Activated naive CD4-positive, alpha-beta T cell treated with Interleukin-2 at 50 U/mL for 16 hours (primary cell): ENCODE measurements at regions not wholly inside any gene's neighbourhood (a gene's known extent, or its start where the extent isn't known, plus 50 kb on each side); places are given as distances from the start of the nearest gene placed in this dataset.
"Not testable (repeated sequence)": the region's sequence is repeated elsewhere in the genome, so short reads cannot be mapped to it uniquely, and the experiment has no call there.

Source experiments
- DNase-seq: peaks from one replicate; pipeline ENCODE4 v3.0.0-alpha.2; 2020

GRCh38 chr22:47325249-47325648 is 562.8 kb downstream of the TBC1D22A start:
- no peak for DNase-seq

GRCh38 chr22:47324435-47324990 is 562.1 kb downstream of the TBC1D22A start:
- no peak for DNase-seq

GRCh38 chr22:47323518-47323917 is 561.1 kb downstream of the TBC1D22A start:
- DNase-seq, result no peak

- DNase-seq, result no peak
Measured at GRCh38 chr22:47322854-47323253, 560.4 kb downstream of the TBC1D22A start.

DNA sequence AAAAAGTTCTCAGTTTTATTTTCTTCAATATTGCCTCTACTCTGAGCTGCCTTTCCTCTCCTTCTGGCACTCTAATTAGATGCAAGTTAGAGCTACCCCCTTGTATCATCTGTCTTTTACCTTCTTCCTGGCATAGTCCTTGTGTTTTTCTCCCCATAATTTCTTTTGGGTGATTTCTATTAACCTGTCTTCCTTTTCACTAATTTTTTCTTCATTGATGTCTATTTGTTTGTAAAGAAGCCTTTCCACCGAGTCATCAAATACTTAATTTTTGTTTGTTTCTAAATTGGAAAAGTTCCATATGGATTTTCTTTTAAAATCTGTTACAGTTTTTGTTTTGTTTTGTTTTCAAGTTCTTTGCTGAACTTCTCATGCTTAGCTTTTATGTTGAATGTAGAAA is 558.1 kb downstream of the TBC1D22A start:
- DNase-seq, result no peak

DNA sequence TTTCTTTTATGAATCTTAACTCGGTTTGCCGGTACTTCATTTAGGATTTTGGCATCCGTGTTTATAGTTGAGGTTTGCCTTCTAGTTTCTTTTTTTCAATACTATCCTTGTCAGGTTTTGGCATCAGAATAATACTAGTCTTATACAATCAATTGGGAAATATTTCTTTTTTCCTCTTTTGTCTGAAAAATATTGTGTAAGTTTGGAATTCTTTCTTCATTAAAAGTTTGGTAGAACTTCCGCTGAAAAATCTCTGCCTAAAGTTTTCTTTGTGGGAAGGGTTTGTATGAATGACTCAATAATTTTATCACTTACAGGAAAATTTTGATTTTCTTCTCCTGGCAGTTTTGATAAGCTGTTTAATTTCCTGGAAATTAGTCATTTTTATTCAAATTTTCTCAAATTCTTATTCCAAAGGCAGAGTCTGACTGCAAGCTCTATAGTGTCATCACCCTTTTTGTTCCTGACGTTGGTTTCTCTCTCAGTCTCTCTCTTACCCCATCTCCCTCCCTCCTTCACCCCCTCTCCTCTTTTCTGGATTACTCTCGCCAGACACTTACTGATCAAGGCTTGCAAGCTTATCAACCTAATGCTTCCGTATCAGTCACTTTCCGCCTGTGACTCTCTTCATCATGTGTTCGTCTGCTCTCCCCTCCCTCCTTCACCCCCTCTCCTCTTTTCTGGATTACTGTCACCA is 555.7 kb downstream of the TBC1D22A start:
- DNase-seq, result no peak

GRCh38 chr22:47315862-47316419 is 553.5 kb downstream of the TBC1D22A start:
- DNase-seq, result no peak

DNA sequence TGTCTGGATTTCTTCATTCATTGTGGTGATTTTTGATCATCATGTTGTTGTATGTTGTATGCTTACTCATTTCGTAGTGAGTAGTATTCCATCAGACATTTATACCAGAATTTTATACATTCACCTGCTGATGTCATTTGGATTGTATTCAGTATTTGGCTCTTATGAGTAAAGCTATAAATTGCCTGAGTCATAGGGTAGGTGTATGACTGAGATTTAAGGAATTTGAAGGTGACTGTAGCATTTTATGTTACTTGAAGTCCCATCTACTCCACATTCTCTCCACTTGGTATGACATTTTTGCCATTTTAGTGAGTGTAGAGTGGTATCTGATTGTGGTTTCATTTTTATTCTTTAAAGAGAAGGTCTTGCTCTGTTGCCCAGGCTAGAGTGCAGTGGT is 548.2 kb downstream of the TBC1D22A start:
- no peak for DNase-seq

DNA sequence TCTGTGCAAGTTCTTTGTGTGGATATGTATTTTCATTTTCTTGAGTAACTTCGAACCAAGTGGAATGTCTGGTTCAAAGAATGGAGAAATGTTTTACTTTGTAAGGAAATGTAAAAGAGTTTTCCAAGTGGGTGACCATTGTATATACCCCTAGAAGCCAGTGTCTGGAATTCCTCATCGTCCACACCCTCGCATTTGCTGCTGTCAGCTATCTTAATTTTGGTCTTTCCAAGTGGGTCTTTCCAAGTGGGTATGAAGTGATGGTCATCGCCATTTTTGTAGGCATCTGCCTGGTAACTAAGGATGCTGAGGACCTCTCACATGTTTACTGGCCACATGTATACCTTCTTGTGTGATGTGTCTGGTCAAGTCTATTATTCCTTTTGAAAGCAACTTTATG is 547.5 kb downstream of the TBC1D22A start:
- no peak for DNase-seq

- no peak for DNase-seq
Measured at GRCh38 chr22:47309476-47309875, 547.0 kb downstream of the TBC1D22A start.

- DNase-seq, result no peak
Measured at GRCh38 chr22:47308886-47309285, 546.4 kb downstream of the TBC1D22A start.

DNA sequence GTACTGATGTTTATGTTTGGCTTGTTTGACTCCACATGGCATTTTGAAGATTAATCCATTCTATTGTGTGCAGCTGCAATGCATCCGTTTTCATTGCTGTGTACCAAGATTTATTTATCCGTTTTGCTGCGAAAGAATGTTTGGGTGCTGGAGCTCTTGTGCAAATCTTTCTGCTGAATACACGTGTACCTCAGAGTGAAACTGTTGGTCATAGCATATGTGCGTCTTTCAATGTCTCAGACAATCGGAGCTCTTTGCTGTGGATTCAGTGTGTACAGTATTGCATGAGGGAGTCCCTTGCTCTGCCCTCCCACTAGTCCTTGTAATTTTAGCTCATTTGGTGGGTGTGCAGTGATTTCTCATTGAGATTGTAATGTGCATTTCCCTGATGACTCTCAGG is 545.4 kb downstream of the TBC1D22A start:
- no peak for DNase-seq

DNA sequence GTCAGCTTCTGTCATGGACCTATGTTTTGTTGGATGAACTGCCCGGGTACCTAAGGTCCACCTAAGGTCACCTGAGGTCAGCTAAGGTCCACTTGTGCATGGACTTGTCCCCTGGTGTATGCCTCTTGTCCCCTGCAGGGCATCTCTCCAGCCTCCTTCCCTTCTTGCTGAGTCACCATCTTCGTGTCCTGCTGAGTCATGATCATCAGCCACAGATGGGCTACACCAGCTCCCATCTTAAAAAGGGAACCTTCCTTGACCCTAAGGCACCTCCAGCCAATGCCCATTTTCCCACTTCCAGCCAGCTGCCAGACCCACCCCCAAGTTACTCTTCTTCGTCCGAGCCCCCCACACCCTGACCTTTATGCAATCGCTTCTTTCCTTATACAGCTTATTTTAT is 544.9 kb downstream of the TBC1D22A start:
- DNase-seq, result no peak

DNA sequence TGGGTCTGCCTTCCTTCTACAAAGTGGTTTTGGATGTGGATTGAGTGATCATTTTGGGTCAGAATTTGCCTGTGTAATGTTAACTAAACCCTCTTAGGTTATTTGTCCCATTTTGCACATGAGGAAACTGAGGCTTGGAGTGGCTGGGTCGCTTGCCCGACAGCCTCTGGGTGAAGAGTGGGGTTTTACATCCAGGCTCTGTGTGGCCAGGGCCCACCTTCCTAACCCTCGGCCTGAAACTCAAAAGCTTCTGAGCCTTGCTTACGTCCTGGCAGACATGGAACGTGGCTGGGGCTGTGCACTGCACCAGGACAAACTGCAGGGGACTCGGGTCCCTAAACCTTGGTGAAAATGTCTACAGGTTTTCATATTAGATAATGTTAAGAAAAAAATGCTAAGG is 542.4 kb downstream of the TBC1D22A start:
- no peak for DNase-seq

- no peak for DNase-seq
Measured at GRCh38 chr22:47304191-47304831, 541.9 kb downstream of the TBC1D22A start.

- no peak for DNase-seq
Measured at GRCh38 chr22:47303161-47303890, 540.9 kb downstream of the TBC1D22A start.

- DNase-seq, result not testable (repeated sequence)
Measured at GRCh38 chr22:47302587-47302986, 540.1 kb downstream of the TBC1D22A start.

DNA sequence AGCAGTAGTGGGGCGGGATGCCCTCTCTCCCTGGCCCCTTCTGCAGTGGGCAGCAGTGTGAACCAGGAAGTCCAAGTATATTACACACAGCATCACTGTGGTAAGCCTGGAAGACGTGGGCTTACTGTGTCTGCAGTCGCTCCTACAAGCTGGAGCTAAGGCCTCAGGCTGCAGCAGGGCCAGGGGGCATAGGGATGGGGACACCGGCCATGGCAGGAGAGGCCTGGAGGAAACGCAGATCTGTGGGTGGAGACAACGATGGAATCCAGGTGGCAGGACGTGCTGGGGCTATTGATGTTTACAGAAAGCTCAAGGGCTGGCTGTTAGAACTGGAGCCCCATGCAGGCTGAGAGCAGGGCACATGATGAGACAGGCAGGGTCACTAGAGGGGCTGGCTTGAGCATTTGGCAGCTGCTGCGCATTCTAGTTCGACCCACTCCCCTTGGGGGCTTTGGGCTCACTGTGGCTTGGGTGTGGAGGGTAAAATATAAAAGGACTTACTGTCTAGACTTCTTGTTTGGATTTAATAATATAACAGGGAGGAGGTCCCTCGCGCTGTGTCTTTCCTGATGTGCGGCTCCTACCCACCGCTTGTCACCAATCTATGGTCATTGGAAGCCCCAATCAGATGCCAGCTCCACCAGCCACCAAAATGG is 539.5 kb downstream of the TBC1D22A start:
- no peak for DNase-seq

GRCh38 chr22:47300698-47301405 is 538.4 kb downstream of the TBC1D22A start:
- DNase-seq, result no peak

DNA sequence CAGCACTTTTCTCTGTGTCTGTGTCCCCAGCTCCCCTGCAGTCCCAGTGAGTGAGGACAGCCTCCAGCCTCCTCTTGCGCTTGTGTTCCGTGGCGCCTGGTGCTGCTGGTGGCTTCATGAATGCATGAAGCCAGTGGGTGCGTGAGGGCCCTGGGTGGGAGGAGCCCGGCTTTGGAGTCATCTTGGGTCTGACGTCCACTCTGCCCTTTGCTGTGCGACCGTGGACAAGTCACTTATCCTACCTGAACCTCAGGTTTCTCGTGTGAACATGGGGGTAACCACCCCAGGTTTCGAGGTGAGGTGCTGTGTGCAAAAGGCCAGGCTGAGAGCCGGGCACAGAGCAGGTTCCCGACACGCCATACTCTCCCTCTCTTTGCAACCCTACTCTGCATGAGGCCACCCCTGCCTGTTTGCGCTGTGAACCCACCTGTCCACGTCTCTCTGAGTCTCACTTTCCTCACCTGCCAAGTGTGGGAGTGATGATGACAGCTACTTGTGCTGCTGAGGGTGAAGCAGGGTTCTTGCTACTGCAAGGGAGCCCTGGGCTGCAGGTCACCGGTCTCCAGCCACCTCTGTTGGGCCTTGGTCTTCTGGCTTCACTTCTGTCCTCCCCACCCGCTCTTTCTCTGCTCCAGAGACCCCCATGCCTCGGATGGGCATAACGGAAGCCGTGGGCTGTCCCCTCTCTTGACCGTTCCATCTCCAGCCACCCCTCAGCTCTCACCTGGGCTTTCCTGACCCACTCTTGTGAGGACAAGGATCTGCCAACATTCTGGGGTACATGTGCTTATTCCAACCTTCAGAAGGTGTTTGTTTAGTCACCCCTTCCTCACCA is 537.6 kb downstream of the TBC1D22A start:
- no peak for DNase-seq

DNA sequence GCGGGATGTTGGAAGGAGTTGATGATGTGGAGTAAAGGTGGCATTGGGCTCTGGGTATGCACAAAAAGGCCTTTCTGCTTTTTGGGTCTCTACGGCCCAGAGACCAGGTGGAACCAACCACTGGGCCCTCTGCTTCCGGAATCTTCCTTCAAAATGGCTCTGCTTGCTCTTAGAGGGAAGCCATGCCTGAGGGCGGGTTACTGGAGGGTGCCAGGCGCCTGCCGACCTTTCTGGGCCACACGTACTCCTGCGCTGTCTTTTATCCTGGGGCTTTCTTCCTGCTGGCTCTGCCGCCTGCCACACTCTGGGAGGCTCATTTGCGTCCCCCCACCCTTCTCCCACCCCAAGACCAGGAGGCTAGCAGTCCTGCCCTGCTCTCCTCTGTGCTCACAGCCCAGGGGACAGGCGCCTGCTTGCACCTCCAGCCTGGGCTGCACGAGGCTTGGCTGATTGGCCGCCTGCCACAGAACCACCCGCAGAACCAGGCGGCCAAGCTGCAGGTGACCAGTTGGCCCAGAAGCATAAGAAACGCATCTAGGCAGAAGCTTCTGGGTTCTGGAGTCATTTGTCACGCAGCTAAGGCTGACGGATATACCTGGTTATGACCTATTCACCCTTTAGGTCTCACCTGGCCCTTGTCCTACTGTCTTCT is 536.9 kb downstream of the TBC1D22A start:
- DNase-seq, result no peak
